PC-9 (cell line): ENCODE measurements at regions not wholly inside any gene's neighbourhood (a gene's known extent, or its start where the extent isn't known, plus 50 kb on each side); places are given as distances from the start of the nearest gene placed in this dataset.

Source experiments
- BruUV-seq: library from RNA; stranded (reverse); fragments of 400-500 nt; replicated peaks from 2 replicates; lab custom pipeline; 2021; lab: Mats Ljungman, UMichigan
- CTCF ChIA-PET: fragments of 300-600 bp; sonication (Branson Sonifier 250); formaldehyde crosslinking; loops from one replicate; lab custom pipeline; 2022; ENCODE audit warnings: antibody characterized with exemption; lab: Charles Lee
- POLR2A ChIA-PET: fragments of 300-600 bp; sonication (Branson Sonifier 250); formaldehyde crosslinking; loops from one replicate; lab custom pipeline; 2022; ENCODE audit warnings: antibody characterized with exemption; ENCODE audit not compliant: unreplicated experiment; lab: Charles Lee
- DNase-seq, 2 experiments: peaks; one replicate each; pipeline versions ENCODE4 v3.0.0 to v3.0.0-alpha.2; 2015 to 2022; ENCODE audit warnings: mixed read lengths in 1 of 2
- H2AFZ ChIP-seq: fragments of 200-600 bp; sonication (generic); 2 replicates; pipeline ENCODE4 v1.8.1; 2017; ENCODE audit warnings: antibody characterized with exemption
- H3F3A ChIP-seq: fragments of 200-600 bp; sonication (generic); 2 replicates; pipeline ENCODE4 v1.8.1; 2017; ENCODE audit warnings: antibody characterized with exemption, mild to moderate bottlenecking, low read depth; ENCODE audit not compliant: insufficient read depth
- H3K27ac ChIP-seq: fragments of 200-600 bp; sonication (generic); 2 replicates; pipeline ENCODE4 v1.6.1; 2016; ENCODE audit warnings: mixed run types
- H3K27me3 ChIP-seq: fragments of 200-600 bp; sonication (generic); 2 replicates; pipeline ENCODE4 v1.6.1; 2016; ENCODE audit warnings: low read depth, mixed run types; ENCODE audit not compliant: insufficient read depth
- H3K36me3 ChIP-seq: fragments of 200-600 bp; sonication (generic); 2 replicates; pipeline ENCODE4 v1.6.1; 2016; ENCODE audit warnings: low read depth, mixed run types
- H3K4me1 ChIP-seq: fragments of 200-600 bp; sonication (generic); replicated peaks from 2 replicates; pipeline ENCODE4 v1.6.1; 2016; ENCODE audit warnings: mixed run types; ENCODE audit not compliant: insufficient read depth
- H3K4me2 ChIP-seq: fragments of 200-600 bp; sonication (generic); 2 replicates; pipeline ENCODE4 v1.6.1; 2017; ENCODE audit warnings: mixed run types
- H3K4me3 ChIP-seq: fragments of 200-600 bp; sonication (generic); 2 replicates; pipeline ENCODE4 v1.6.1; 2016; ENCODE audit warnings: mixed run types
- H3K79me2 ChIP-seq: fragments of 200-600 bp; sonication (generic); 2 replicates; pipeline ENCODE4 v1.6.1; 2017; ENCODE audit warnings: low read depth, mixed run types
- H3K9me2 ChIP-seq: fragments of 200-600 bp; sonication (generic); 2 replicates; pipeline ENCODE4 v1.8.1; 2017; ENCODE audit warnings: mild to moderate bottlenecking; ENCODE audit not compliant: insufficient read depth
- H3K9me3 ChIP-seq: fragments of 200-600 bp; sonication (generic); 2 replicates; pipeline ENCODE4 v1.8.1; 2016; ENCODE audit warnings: low read depth; ENCODE audit not compliant: insufficient read depth
- H4K20me1 ChIP-seq: fragments of 200-600 bp; sonication (generic); 2 replicates; pipeline ENCODE4 v1.8.1; 2017; ENCODE audit not compliant: insufficient read depth
- CTCF ChIP-seq: fragments of 200-600 bp; sonication (generic); conservative IDR thresholded peaks from 2 replicates; pipeline ENCODE4 v1.6.1; 2017; ENCODE audit warnings: mixed run types, antibody characterized with exemption, mild to moderate bottlenecking, moderate library complexity
- EZH2 ChIP-seq: fragments of 200-600 bp; sonication (generic); IDR thresholded peaks from 2 replicates; pipeline ENCODE4 v1.8.0; 2017; ENCODE audit warnings: antibody characterized with exemption, low read depth
- intact Hi-C: fragments of 100-400 bp; cut with micrococcal nuclease; formaldehyde crosslinking; loops from one replicate; pipeline ENCODE4 v1.10.0; 2022; ENCODE audit not compliant: unreplicated experiment

- no peak overlapping the region for H3K4me3 ChIP-seq
- H3K36me3 ChIP-seq, result no peaks in the 10 kb centered on the region
- CTCF ChIA-PET, result interaction anchor here (0.6 to 1.6 kb wide), 4 partner anchors 11 to 252 kb away, joined by 3 to 10 read pairs (median 3); no protein-coding TSS in a partner anchor
- TF ChIP-seq CTCF (no peak), EZH2 (no peak)
- POLR2A ChIA-PET, result interaction anchor here (0.7 kb wide), 1 partner anchor 1931 kb away, joined by 3 read pairs; no protein-coding TSS in a partner anchor
- H3K4me2 ChIP-seq, result no peak overlapping the region
- no peak overlapping the region for H3K27ac ChIP-seq
- H4K20me1 ChIP-seq, result no peaks in the 10 kb centered on the region
- H3K9me2 ChIP-seq, result no peaks in the 10 kb centered on the region
- intact Hi-C loops, result no loop called here
- H2AFZ ChIP-seq, result no peak overlapping the region
- no TSS peak for BruUV-seq
- no peaks in the 10 kb centered on the region for H3K27me3 ChIP-seq
- H3K9me3 ChIP-seq, result no peaks in the 10 kb centered on the region; the same call in 1 of the 2 replicates
- no peak for DNase-seq
- no peaks in the 10 kb centered on the region for H3K79me2 ChIP-seq
- H3F3A ChIP-seq, result no peaks in the 10 kb centered on the region
- no peaks in the 10 kb centered on the region for H3K4me1 ChIP-seq
Measured at GRCh38 chr12:13282861-13283260, 86.3 kb downstream of the EMP1 start.

- H3K4me3 ChIP-seq, result no peak overlapping the region
- POLR2A ChIA-PET, result interaction anchor here (0.7 kb wide), 1 partner anchor 91 kb away, joined by 5 read pairs; no protein-coding TSS in a partner anchor
Measured at GRCh38 chr12:13278249-13278787, 81.8 kb downstream of the EMP1 start.

GRCh38 chr12:13277293-13277692 is 80.8 kb downstream of the EMP1 start:
- H4K20me1 ChIP-seq, result no peaks in the 10 kb centered on the region
- no peaks in the 10 kb centered on the region for H3K27me3 ChIP-seq
- intact Hi-C loops, result no loop called here
- ChIA-PET POLR2A (no interaction called here), CTCF (interaction anchor here (1.6 kb wide), 1 partner anchor 21 kb away, joined by 8 read pairs; no protein-coding TSS in a partner anchor)
- H3K4me1 ChIP-seq, result no peaks in the 10 kb centered on the region
- no peak overlapping the region for H3K4me3 ChIP-seq
- H2AFZ ChIP-seq, result no peak overlapping the region
- no peaks in the 10 kb centered on the region; the same call in 1 of the 2 replicates for H3K9me3 ChIP-seq
- no peaks in the 10 kb centered on the region for H3K36me3 ChIP-seq
- no peak for DNase-seq
- H3F3A ChIP-seq, result no peaks in the 10 kb centered on the region
- no peak for TF ChIP-seq CTCF
- no peak for TF ChIP-seq EZH2
- no TSS peak for BruUV-seq
- H3K9me2 ChIP-seq, result no peaks in the 10 kb centered on the region
- no peak overlapping the region for H3K4me2 ChIP-seq
- H3K27ac ChIP-seq, result no peak overlapping the region
- H3K79me2 ChIP-seq, result no peaks in the 10 kb centered on the region

More at GRCh38 chr12:13278249-13278787, 81.8 kb downstream of the EMP1 start:
- H3F3A ChIP-seq, result no peaks in the 10 kb centered on the region
- no peaks in the 10 kb centered on the region for H3K9me2 ChIP-seq
- H3K27me3 ChIP-seq, result no peaks in the 10 kb centered on the region
- H4K20me1 ChIP-seq, result no peaks in the 10 kb centered on the region
- intact Hi-C loops, result loop anchor here (1.0 to 2.0 kb wide), 2 partner anchors 256 to 383 kb away; no protein-coding TSS in a partner anchor
- no TSS peak for BruUV-seq
- H3K79me2 ChIP-seq, result no peaks in the 10 kb centered on the region
- CTCF ChIA-PET, result interaction anchor here (0.5 to 1.6 kb wide), 9 partner anchors 22 to 889 kb away, joined by 3 to 12 read pairs (median 5); no protein-coding TSS in a partner anchor
- H3K4me1 ChIP-seq, result no peaks in the 10 kb centered on the region
- H2AFZ ChIP-seq, result no peak overlapping the region
- H3K27ac ChIP-seq, result no peak overlapping the region
- no peak for TF ChIP-seq EZH2
- peak; percentile 90 for TF ChIP-seq CTCF
- H3K4me2 ChIP-seq, result peak overlapping the region; percentile 38; the same call in 1 of the 2 replicates
- H3K36me3 ChIP-seq, result no peaks in the 10 kb centered on the region
- no peaks in the 10 kb centered on the region; the same call in 1 of the 2 replicates for H3K9me3 ChIP-seq
- peak in 1 of 2 experiments; percentile 82 for DNase-seq
